Renal cortical epithelial cell (primary cell): ENCODE measurements at regions not wholly inside any gene's neighbourhood (a gene's known extent, or its start where the extent isn't known, plus 50 kb on each side); places are given as distances from the start of the nearest gene placed in this dataset.
A peak's percentile ranks its signal among the peaks of the same experiment; 100 is the strongest.
"Not testable (repeated sequence)": the region's sequence is repeated elsewhere in the genome, so short reads cannot be mapped to it uniquely, and the experiment has no call there.

Experiments
- DNase-seq: peaks from one replicate; pipeline ENCODE4 v3.0.0-alpha.2; 2011; ENCODE audit warnings: low read depth

GRCh38 chr1:68848017-68848416 lies 351.1 kb upstream of the DEPDC1 start:
- no peak for DNase-seq

GRCh38 chr1:68868606-68869005 lies 371.7 kb upstream of the DEPDC1 start:
- no peak for DNase-seq

DNA sequence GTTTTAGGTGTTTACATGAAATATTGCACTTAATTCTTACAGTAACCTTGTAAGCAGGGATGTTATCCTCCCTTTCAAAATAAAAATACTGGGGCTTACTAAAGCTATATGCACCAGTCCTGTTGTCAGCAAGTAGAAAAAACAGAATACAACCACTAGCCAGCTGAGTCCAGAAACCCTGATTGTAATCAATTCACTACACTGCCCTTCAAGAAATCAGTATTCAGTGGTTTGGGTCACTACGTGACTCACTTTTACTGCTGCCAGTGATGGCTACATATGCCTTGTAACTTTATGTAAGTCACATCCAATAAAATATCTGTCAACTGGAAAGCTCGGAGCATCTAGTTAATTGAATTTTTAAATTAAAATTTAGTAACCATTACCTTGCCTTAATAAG lies 376.3 kb upstream of the DEPDC1 start:
- no peak for DNase-seq

GRCh38 chr1:68881330-68882194 lies 384.7 kb upstream of the DEPDC1 start:
- not testable (repeated sequence) for DNase-seq

- DNase-seq: no peak
Measured at GRCh38 chr1:68889471-68889870, 392.6 kb upstream of the DEPDC1 start.

DNA sequence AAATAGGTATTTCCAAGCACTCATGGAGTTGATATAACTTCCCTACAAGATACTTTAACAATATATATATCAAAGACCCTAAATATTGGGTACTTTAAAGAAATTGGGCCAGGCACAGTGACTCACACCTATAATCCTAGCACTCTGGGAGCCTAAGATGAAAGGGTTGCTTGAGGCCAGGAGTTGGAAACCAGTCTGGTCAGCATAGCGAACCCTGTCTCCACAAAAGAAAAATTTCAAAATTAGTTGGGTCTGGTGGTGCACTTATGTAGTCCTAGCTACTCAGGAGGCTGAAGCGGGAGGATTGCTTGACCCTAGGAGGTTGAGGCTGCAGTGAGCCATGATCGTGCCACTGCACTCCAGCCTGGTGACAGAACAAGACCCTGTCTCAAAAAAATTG lies 393.9 kb upstream of the DEPDC1 start:
- no peak for DNase-seq

GRCh38 chr1:68904477-68904876 lies 407.6 kb upstream of the DEPDC1 start:
- peak; percentile 78 for DNase-seq

DNA sequence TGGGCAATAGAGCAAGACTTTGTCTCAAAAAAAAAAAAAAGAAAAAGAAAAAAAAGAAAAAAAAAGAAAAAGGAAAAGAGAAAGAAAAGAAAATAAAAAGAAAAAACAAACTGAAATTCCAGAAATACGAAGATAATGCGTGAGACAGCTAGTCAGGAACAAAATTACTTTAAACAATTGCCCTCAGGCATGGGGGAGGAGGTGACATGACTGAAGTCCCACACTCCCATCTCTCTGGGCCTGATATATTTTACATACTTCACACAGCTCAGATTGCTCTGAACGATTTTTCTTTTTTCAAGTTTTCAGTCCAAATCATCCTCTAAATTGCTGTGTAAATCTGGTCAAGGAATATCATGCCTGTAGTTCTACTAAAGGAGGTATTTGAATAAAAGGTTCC lies 409.5 kb upstream of the DEPDC1 start:
- no peak for DNase-seq

DNA sequence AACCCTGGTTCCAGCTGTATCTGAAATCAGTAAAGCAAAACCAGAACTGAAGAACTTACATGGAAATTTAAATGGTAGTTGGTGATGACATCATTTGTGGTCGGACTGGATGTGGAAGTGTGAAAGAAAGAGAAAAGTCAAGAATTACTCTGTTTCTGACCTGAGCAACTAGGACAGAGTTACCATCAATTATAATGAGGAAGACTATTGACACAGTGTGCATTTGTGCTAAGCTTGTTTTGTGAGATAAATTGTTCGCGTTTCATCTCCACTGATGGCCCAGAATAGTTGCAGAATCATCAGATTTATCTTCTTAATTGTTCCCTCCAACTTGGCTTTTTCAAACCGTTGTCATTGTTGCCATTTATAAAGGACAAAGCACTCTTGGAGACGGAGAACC lies 410.6 kb upstream of the DEPDC1 start:
- no peak for DNase-seq

DNA sequence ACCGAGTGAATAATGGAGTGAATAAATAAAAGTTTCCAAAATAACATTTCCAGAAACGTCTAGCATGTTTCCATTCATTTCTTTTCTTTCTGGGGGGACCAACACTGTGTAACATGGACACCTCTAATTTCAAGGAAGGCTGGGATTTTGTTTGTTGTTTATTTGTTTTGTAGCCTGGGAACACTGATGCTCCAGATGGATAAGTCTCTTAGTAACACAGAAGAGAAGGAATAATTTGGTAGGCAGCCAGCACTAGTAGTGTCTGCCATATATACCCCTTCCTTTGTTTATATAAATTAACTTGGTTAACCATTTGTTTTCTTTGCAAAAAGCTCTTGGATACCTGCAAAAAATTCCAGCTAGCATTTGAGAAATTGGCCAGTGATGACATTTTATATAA lies 411.4 kb upstream of the DEPDC1 start:
- no peak for DNase-seq

DNA sequence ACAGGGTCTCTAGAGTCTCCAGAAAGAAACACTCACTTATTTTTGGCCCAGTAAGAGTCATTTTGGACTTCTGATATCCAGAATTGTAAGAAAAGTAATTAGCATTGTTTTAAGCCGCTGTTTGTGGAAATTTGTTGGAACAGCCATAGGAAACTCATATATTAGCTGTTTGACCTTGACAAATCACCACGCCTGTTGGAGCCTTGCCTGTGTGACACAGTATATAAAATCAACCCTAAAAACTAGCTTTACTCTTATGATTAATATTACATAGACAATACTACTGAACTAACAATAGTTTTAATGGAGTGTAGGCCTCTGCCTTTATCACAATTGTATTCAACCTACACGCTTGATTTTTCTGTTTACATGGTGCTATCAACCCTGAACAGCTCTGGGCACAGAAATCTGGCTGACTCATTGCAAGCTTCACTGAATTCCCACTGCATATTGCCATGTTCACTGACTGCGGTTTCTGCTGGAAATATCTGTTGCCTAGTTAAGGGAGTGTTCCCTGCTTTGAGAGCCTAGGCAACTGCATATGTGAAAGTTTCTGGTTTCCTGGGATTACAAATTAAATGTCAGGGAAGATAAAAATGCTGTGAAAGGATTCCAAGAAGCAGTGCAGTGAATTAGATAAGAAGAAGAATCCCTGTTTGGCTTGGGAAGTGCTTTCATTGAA lies 419.5 kb upstream of the DEPDC1 start:
- peak; percentile 99 for DNase-seq

GRCh38 chr1:68917456-68917855 lies 420.6 kb upstream of the DEPDC1 start:
- peak; percentile 58 for DNase-seq

DNA sequence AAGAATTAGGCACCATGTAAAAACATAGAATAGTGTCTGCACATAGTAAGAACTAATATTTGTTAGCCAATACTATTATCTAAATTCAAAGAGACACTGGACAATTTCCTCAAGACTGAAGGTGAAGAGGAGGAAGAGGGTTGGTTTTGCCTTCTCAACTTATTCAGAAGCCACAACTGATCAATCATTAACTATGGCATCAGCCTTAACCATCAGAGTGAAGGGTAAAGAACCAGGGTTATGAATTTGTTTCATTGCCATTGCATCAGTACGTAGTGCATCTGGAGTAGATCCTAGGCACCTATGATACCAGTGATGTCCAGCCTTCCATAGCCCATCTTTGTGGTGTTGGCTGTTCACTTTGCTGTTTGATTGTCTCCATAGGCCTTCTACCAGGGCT lies 421.7 kb upstream of the DEPDC1 start:
- peak; percentile 81 for DNase-seq

DNA sequence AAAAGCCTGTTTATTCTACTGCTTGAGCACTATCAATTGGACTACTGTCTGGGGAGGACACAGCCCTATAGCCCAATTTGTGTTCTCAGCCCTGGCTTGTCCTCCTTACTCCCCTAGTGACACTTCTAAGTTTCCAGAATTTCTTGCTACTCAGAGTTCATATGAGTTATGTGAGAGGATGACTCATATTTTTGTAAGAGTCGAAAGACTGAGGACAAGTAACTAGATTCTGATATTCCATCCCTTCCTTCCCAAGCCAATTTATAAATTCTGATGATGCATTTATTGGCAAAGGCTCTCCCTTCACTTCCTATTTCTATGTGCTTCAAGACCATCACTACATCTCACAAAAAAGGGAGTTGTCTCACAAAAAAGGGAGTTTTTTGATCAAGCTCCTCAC lies 422.2 kb upstream of the DEPDC1 start:
- no peak for DNase-seq

- not testable (repeated sequence) for DNase-seq
Measured at GRCh38 chr1:68923475-68924088, 426.7 kb upstream of the DEPDC1 start.

GRCh38 chr1:68930101-68930500 lies 433.2 kb upstream of the DEPDC1 start:
- DNase-seq: no peak

DNA sequence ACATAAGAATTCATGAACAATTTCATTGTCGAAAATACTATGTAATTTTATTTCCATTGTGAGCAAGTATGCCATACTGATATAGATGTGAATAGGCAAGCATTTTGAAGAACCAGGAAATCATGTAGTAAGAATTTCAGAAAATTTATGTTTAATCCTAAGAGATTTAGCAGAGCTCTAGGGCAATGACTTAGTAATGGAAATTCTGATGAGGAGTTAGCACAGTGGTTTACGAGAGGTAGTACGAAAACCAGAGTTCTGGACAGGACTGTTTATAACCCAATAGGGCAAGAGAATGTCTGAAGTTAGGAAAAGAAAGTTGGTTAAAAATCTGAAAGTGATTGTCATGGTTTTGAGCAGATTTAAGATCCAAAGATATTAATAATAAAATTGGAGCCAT lies 439.6 kb upstream of the DEPDC1 start:
- no peak for DNase-seq

- DNase-seq: no peak
Measured at GRCh38 chr1:68938051-68938666, 441.3 kb upstream of the DEPDC1 start.

DNA sequence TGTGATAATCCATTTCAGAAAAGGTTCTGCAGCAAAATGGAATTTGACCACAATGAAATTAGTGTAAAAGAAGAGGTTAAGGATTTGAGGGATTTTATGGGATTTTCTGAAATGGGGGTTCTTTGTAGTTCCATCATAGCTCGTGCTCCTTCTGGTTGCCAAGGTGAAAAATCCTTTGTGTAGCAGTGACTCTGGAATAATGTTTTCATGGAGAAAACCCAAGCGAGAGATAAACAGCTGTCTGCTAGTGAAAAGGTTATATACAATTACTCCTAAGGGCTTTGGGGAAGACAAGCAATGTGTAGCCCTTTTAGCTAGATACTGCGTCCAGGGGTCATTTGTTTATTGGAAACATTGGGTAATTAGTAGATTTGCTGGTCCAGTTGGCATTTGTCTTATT lies 453.2 kb upstream of the DEPDC1 start:
- DNase-seq: no peak

GRCh38 chr1:68953311-68953710 lies 456.4 kb upstream of the DEPDC1 start:
- DNase-seq: no peak

DNA sequence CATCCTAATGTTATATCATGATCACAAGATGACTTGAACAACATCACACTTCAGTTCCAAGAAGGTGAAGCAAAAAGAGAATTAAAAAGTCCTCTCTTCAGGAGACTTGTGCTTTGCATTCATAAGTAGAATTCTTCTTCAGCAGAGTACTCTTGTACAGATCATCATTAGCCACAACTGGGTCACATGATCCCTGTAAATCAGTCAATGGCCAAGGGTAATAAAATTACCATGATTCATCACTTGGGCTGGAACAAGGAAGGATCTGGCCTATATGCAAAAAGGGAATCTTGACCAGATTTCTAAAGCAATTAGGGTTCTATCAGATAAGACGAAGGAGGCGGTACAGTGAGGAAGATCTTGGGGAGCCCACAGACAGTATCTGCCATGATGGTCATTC lies 458.0 kb upstream of the DEPDC1 start:
- peak; percentile 95 for DNase-seq

DNA sequence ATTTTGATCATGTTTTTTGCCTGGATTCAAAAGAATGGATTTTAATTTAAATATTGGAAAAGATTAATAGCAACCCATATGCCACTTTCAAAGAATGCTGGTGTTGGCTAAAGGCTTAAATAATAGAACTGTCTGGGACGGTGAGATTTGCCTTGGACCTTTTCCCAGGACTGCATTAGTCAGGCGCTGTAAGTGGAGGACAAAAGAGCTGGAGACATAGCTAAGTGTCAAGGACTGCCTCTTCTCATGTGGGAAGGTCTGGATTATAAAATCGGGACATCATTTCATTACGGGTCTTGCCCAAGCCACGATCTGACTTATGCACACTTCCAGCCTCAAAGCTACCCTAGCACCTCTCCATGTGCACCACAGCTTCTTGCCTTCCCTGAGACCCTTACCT lies 458.5 kb upstream of the DEPDC1 start:
- DNase-seq: no peak

DNA sequence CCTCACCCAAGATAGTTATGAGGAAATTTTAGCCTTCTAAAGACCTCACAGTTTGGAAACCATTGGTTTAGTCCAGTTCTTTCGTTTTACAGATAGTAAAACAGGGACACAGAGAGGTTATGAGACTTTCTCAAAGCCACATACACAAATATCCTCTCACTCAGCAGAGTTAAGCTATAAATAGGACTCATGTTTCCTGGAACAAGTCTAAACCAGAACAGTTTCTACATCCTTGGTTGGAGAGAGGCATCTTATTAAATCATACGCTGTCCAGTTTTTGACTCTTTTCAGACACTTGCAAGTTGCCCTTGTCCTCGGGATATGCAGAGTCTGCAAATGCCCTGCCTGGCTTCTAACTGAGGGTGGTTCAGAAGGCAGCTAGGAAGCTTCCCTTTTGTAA lies 462.1 kb upstream of the DEPDC1 start:
- no peak for DNase-seq
